ENCODE measurements at regions not wholly inside any gene's neighbourhood (a gene's known extent, or its start where the extent isn't known, plus 50 kb on each side); places are given as distances from the start of the nearest gene placed in this dataset.
"Not testable (repeated sequence)": the region's sequence is repeated elsewhere in the genome, so short reads cannot be mapped to it uniquely, and the experiment has no call there.

GRCh38 chr5:99400571-99400970 lies 471.8 kb upstream of the CHD1 start:
- not testable (repeated sequence) for TF ChIP-seq CTCF, POLR2AphosphoS5 (IDR thresholded peaks at IDR 0.05)
